Stimulated activated CD8-positive, alpha-beta memory T cell treated with anti-CD3 and anti-CD28 coated beads, Interleukin-7, amount 100 ng/mL, for 1 hour (primary cell): ENCODE measurements at regions not wholly inside any gene's neighbourhood (a gene's known extent, or its start where the extent isn't known, plus 50 kb on each side); places are given as distances from the start of the nearest gene placed in this dataset.
"Not testable (repeated sequence)": the region's sequence is repeated elsewhere in the genome, so short reads cannot be mapped to it uniquely, and the experiment has no call there.

Experiments
- DNase-seq, 2 donors: peaks; one replicate each; pipeline ENCODE4 v3.0.0-alpha.2; 2020; ENCODE audit warnings: low read depth in 2 of 2

- no peak for DNase-seq
These were observed 103.8 kb upstream of the LANCL2 start for GRCh38 chr7:55261386-55261770.

GRCh38 chr7:55265328-55265727, 99.8 kb upstream of the LANCL2 start:
- not testable (repeated sequence) for DNase-seq

- DNase-seq = no peak
These were observed 99.1 kb upstream of the LANCL2 start for GRCh38 chr7:55265836-55266642.

GRCh38 chr7:55271069-55271626, 94.0 kb upstream of the LANCL2 start:
- DNase-seq = no peak

GRCh38 chr7:55271661-55272060, 93.5 kb upstream of the LANCL2 start:
- DNase-seq = no peak

- no peak for DNase-seq
These were observed 92.8 kb upstream of the LANCL2 start for GRCh38 chr7:55272328-55272727.

- no peak for DNase-seq
These were observed 91.8 kb upstream of the LANCL2 start for GRCh38 chr7:55273186-55273980.

- DNase-seq = no peak
These were observed 91.0 kb upstream of the LANCL2 start for GRCh38 chr7:55274156-55274555.

- no peak for DNase-seq
These were observed 89.6 kb upstream of the LANCL2 start for GRCh38 chr7:55275291-55276200.

GRCh38 chr7:55276572-55277295, 88.4 kb upstream of the LANCL2 start:
- no peak for DNase-seq

- DNase-seq = no peak
These were observed 87.2 kb upstream of the LANCL2 start for GRCh38 chr7:55277916-55278315.

GRCh38 chr7:55278321-55278720, 86.8 kb upstream of the LANCL2 start:
- no peak for DNase-seq

- DNase-seq = no peak
These were observed 85.9 kb upstream of the LANCL2 start for GRCh38 chr7:55279080-55279845.

GRCh38 chr7:55280031-55280454, 85.1 kb upstream of the LANCL2 start:
- DNase-seq = peak; percentile 8 to 23

- no peak for DNase-seq
These were observed 79.5 kb upstream of the LANCL2 start for GRCh38 chr7:55285665-55286064.

- no peak for DNase-seq
These were observed 78.5 kb upstream of the LANCL2 start for GRCh38 chr7:55286666-55287065.

- DNase-seq = no peak
These were observed 76.9 kb upstream of the LANCL2 start for GRCh38 chr7:55288070-55288824.

GRCh38 chr7:55296070-55296469, 69.1 kb upstream of the LANCL2 start:
- DNase-seq = no peak

- DNase-seq = no peak
These were observed 65.7 kb upstream of the LANCL2 start for GRCh38 chr7:55299273-55299967.
